Stimulated activated CD8-positive, alpha-beta memory T cell treated with anti-CD3 and anti-CD28 coated beads, Interleukin-2, amount 100 ng/mL, for 1 hour (primary cell): ENCODE measurements at regions not wholly inside any gene's neighbourhood (a gene's known extent, or its start where the extent isn't known, plus 50 kb on each side); places are given as distances from the start of the nearest gene placed in this dataset.

Source experiments
- DNase-seq, 2 donors: peaks; one replicate each; pipeline ENCODE4 v3.0.0-alpha.2; 2020; ENCODE audit warnings: low read depth in 2 of 2

GRCh38 chr6:156517088-156517487, 260.1 kb upstream of the ARID1B start:
- no peak for DNase-seq

GRCh38 chr6:156515242-156515641, 261.9 kb upstream of the ARID1B start:
- DNase-seq, result no peak

GRCh38 chr6:156513504-156513903, 263.7 kb upstream of the ARID1B start:
- DNase-seq, result no peak

- DNase-seq, result no peak
These were observed 265.6 kb upstream of the ARID1B start for GRCh38 chr6:156511570-156511969.

- no peak for DNase-seq
These were observed 266.1 kb upstream of the ARID1B start for GRCh38 chr6:156511051-156511450.

GRCh38 chr6:156510242-156510641, 266.9 kb upstream of the ARID1B start:
- no peak for DNase-seq

GRCh38 chr6:156509496-156509895, 267.7 kb upstream of the ARID1B start:
- no peak for DNase-seq

GRCh38 chr6:156508923-156509322, 268.3 kb upstream of the ARID1B start:
- no peak for DNase-seq

GRCh38 chr6:156508126-156508525, 269.1 kb upstream of the ARID1B start:
- no peak for DNase-seq

- DNase-seq, result no peak
These were observed 269.5 kb upstream of the ARID1B start for GRCh38 chr6:156507656-156508055.

GRCh38 chr6:156507106-156507505, 270.1 kb upstream of the ARID1B start:
- DNase-seq, result no peak

- no peak for DNase-seq
These were observed 274.1 kb upstream of the ARID1B start for GRCh38 chr6:156502969-156503504.

- DNase-seq, result no peak
These were observed 279.6 kb upstream of the ARID1B start for GRCh38 chr6:156497618-156498017.

- DNase-seq, result no peak
These were observed 289.3 kb upstream of the ARID1B start for GRCh38 chr6:156487877-156488276.

- no peak for DNase-seq
These were observed 292.0 kb upstream of the ARID1B start for GRCh38 chr6:156485150-156485549.

GRCh38 chr6:156474507-156475120, 302.6 kb upstream of the ARID1B start:
- no peak for DNase-seq

GRCh38 chr6:156471000-156471399, 306.2 kb upstream of the ARID1B start:
- DNase-seq, result no peak

GRCh38 chr6:156464100-156464878, 312.9 kb upstream of the ARID1B start:
- DNase-seq, result no peak

GRCh38 chr6:156461647-156462046, 315.5 kb upstream of the ARID1B start:
- no peak for DNase-seq

GRCh38 chr6:156457601-156458000, 319.6 kb upstream of the ARID1B start:
- DNase-seq, result no peak

- no peak for DNase-seq
These were observed 321.3 kb upstream of the ARID1B start for GRCh38 chr6:156455847-156456246.

- no peak for DNase-seq
These were observed 322.3 kb upstream of the ARID1B start for GRCh38 chr6:156454867-156455266.

GRCh38 chr6:156451726-156452125, 325.5 kb upstream of the ARID1B start:
- no peak for DNase-seq
